ENCODE measurements at regions not wholly inside any gene's neighbourhood (a gene's known extent, or its start where the extent isn't known, plus 50 kb on each side); places are given as distances from the start of the nearest gene placed in this dataset.

GRCh38 chr9:23914431-23915003, 88.5 kb upstream of the ELAVL2 start:
- no peak overlapping the region for H3K27ac Mint-ChIP-seq
- H3K36me3 Mint-ChIP-seq, result no peaks in the 10 kb centered on the region
- no peaks in the 10 kb centered on the region for H3K27me3 Mint-ChIP-seq
- H3K4me1 Mint-ChIP-seq (ENCODE audit: unreplicated experiment), result no peaks in the 10 kb centered on the region
- TF ChIP-seq, protein P1, sequence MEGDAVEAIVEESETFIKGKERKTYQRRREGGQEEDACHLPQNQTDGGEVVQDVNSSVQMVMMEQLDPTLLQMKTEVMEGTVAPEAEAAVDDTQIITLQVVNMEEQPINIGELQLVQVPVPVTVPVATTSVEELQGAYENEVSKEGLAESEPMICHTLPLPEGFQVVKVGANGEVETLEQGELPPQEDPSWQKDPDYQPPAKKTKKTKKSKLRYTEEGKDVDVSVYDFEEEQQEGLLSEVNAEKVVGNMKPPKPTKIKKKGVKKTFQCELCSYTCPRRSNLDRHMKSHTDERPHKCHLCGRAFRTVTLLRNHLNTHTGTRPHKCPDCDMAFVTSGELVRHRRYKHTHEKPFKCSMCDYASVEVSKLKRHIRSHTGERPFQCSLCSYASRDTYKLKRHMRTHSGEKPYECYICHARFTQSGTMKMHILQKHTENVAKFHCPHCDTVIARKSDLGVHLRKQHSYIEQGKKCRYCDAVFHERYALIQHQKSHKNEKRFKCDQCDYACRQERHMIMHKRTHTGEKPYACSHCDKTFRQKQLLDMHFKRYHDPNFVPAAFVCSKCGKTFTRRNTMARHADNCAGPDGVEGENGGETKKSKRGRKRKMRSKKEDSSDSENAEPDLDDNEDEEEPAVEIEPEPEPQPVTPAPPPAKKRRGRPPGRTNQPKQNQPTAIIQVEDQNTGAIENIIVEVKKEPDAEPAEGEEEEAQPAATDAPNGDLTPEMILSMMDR (conservative IDR thresholded peaks at IDR 0.05), result no peak
- H3K4me3 Mint-ChIP-seq, result no peak overlapping the region
- peaks cover 9% of the 10 kb centered on the region for H3K9me3 Mint-ChIP-seq
- no peak for DNase-seq (ENCODE audit: extremely low spot score, unreplicated experiment)

DNA sequence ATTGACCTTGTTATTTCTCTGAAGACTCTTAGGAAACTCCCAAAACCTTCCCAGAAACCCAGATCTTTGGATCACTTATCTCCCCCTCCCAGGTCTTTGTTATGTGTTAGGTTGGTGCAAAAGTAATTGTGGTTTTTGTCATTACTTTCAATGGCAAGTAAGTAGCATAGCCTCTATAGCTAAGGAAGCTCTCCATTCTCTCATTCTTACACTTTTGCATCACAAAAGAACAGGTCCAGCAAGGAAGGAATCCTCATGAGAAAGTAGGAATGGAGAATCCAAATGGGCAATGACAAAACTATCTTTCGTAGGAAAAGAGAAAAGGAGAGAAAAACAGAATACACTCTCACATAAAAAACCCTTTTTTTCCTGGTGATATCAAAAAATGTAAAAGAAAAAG, 81.3 kb upstream of the ELAVL2 start:
- no peak for DNase-seq (ENCODE audit: extremely low spot score, unreplicated experiment)
- Mint-ChIP-seq H3K27me3 (no peaks in the 10 kb centered on the region), H3K9me3 (no peaks in the 10 kb centered on the region), H3K27ac (no peak overlapping the region), H3K36me3 (no peaks in the 10 kb centered on the region), H3K4me3 (no peak overlapping the region), H3K4me1 (ENCODE audit: unreplicated experiment) (no peaks in the 10 kb centered on the region)
- TF ChIP-seq, protein P1 (conservative IDR thresholded peaks at IDR 0.05), result no peak

DNA sequence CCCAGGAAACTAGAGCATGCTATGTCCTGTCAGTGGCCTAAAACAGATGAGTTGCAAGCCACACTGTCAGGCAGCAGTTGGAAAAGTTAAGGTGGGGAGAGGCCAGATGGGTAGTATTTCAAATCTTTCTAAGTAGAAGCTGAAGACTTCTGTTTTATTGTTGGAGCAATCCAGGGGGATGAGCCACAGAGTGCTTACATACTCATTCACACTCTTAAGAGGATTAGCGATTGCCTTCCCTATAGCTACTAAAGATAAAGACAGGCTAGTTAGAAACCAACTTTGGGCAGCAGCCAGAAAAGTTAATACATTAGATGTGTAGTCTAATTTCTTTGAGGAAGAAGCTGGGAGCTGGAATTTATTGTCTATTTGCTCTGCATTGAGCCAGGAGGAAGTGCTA, 61.7 kb upstream of the ELAVL2 start:
- Mint-ChIP-seq H3K36me3 (no peaks in the 10 kb centered on the region), H3K4me1 (ENCODE audit: unreplicated experiment) (no peaks in the 10 kb centered on the region), H3K9me3 (no peaks in the 10 kb centered on the region), H3K27me3 (no peaks in the 10 kb centered on the region), H3K27ac (no peak overlapping the region), H3K4me3 (no peak overlapping the region)
- TF ChIP-seq, protein P1 (conservative IDR thresholded peaks at IDR 0.05), result no peak
- no peak for DNase-seq (ENCODE audit: extremely low spot score, unreplicated experiment)

Data from type B pancreatic cell (in vitro differentiated cells).